Colonic mucosa (tissue), 4 donors: ENCODE measurements at regions not wholly inside any gene's neighbourhood (a gene's known extent, or its start where the extent isn't known, plus 50 kb on each side); places are given as distances from the start of the nearest gene placed in this dataset.

ENCODE experiments used
- DNase-seq: peaks from one replicate; pipeline ENCODE4 v3.0.0-alpha.2; 2020
- H3K27ac ChIP-seq: fragments of 200-600 bp; one replicate; pipeline ENCODE4 v1.8.0; 2021
- H3K27me3 ChIP-seq: fragments of 200-600 bp; one replicate; pipeline ENCODE4 v1.8.0; 2021
- H3K36me3 ChIP-seq: fragments of 200-600 bp; one replicate; pipeline ENCODE4 v1.8.0; 2021
- H3K4me1 ChIP-seq: fragments of 200-600 bp; one replicate; pipeline ENCODE4 v1.8.0; 2021; ENCODE audit warnings: mild to moderate bottlenecking
- H3K4me3 ChIP-seq: fragments of 200-600 bp; one replicate; pipeline ENCODE4 v1.8.0; 2021
- H3K9ac ChIP-seq, 2 donors: one replicate each; pipeline ENCODE4 v1.7.0; 2013; ENCODE audit warnings: control low read depth in 2 of 2, low read depth in 2 of 2, low read length in 2 of 2
- H3K9me3 ChIP-seq: fragments of 200-600 bp; one replicate; pipeline ENCODE4 v1.8.0; 2021
- intact Hi-C: fragments of 100-400 bp; cut with DNase I; formaldehyde crosslinking; loops from one replicate; pipeline ENCODE4 v1.14.1; 2022
- TF ChIP-seq, protein P1 (sequence below): fragments of 200-600 bp; IDR thresholded peaks from one replicate; pipeline ENCODE4 v1.8.0; 2022; ENCODE audit warnings: antibody characterized with exemption, mild to moderate bottlenecking
- donor health status: healthy.
- donor health status: DM: no; HTN: no; CAD: no.
- donor health status: DM: no; HTN: no; CAD: no.

DNA sequence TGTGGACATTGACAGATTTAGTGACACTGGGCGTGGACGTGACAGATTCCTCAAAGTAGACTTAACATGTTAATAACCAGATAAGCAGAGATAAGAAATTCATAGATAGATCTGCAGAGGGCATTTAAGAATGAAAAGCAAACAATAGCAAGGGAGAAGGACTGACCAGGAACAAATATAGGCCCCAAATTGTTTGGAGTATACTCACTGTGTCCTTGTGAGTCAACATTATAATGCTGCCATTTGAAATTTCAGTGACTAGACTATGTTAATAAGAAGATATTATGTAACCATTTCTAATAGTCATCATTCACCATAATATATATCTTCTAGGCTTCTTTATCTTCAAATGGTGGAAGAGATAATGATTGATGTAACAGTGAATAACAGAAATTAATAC is 78.1 kb upstream of the SLC38A11 start:
- H3K9ac ChIP-seq, result no peak overlapping the region
- H3K9me3 ChIP-seq, result no peaks in the 10 kb centered on the region
- TF ChIP-seq, protein P1, sequence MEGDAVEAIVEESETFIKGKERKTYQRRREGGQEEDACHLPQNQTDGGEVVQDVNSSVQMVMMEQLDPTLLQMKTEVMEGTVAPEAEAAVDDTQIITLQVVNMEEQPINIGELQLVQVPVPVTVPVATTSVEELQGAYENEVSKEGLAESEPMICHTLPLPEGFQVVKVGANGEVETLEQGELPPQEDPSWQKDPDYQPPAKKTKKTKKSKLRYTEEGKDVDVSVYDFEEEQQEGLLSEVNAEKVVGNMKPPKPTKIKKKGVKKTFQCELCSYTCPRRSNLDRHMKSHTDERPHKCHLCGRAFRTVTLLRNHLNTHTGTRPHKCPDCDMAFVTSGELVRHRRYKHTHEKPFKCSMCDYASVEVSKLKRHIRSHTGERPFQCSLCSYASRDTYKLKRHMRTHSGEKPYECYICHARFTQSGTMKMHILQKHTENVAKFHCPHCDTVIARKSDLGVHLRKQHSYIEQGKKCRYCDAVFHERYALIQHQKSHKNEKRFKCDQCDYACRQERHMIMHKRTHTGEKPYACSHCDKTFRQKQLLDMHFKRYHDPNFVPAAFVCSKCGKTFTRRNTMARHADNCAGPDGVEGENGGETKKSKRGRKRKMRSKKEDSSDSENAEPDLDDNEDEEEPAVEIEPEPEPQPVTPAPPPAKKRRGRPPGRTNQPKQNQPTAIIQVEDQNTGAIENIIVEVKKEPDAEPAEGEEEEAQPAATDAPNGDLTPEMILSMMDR, result no peak
- no peak overlapping the region for H3K27ac ChIP-seq
- no peak overlapping the region for H3K4me3 ChIP-seq
- intact Hi-C loops, result no loop called here
- H3K27me3 ChIP-seq, result no peaks in the 10 kb centered on the region
- DNase-seq, result no peak
- no peaks in the 10 kb centered on the region for H3K4me1 ChIP-seq
- no peaks in the 10 kb centered on the region for H3K36me3 ChIP-seq

DNA sequence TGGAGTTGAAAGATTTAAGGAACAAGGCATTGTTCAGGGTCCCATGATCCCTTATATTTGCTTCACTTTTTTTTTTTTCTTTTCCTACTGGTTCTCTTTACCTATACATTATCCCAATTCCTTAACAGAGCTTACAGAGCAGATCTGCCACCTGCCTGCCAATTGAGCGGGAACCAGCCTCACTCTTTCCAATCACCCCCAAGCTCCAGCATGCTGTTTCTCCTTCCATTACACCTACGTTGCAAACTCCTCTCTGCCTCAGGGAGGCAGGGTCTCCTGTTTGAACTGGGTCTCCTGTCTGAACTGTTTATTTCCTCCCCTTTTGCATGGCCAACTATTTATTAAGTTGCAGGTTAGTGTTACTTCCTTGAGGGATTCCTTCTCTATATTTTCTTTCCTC is 77.2 kb upstream of the SLC38A11 start:
- DNase-seq, result no peak
- H3K27me3 ChIP-seq, result no peaks in the 10 kb centered on the region
- TF ChIP-seq, protein P1, result no peak
- H3K4me1 ChIP-seq, result no peaks in the 10 kb centered on the region
- H3K27ac ChIP-seq, result no peak overlapping the region
- no peaks in the 10 kb centered on the region for H3K9me3 ChIP-seq
- H3K4me3 ChIP-seq, result no peak overlapping the region
- H3K9ac ChIP-seq, result no peak overlapping the region
- H3K36me3 ChIP-seq, result no peaks in the 10 kb centered on the region
- intact Hi-C loops, result no loop called here

DNA sequence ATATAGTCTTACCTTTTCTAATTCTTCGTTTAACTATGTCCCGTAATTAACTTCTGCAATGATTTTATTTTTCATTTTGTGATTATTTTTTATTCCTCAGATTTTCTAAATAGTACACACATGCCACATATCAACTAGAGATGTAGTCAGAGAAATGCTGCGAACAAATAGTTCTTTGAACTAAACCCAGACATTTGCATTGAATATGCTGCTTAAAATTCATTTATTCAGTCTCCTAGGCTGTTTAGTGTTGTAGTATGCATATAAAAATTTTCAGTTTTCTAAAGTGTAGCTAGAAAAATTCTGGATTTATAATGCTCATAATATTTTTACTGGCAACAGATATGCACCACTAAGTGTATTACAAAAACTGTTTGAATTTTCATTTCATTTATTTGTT is 68.9 kb upstream of the SLC38A11 start:
- H3K27ac ChIP-seq, result no peak overlapping the region
- TF ChIP-seq, protein P1, result no peak
- H3K27me3 ChIP-seq, result no peaks in the 10 kb centered on the region
- no peak for DNase-seq
- no peak overlapping the region for H3K9ac ChIP-seq
- no peaks in the 10 kb centered on the region for H3K4me1 ChIP-seq
- no peaks in the 10 kb centered on the region for H3K9me3 ChIP-seq
- H3K4me3 ChIP-seq, result no peak overlapping the region
- intact Hi-C loops, result no loop called here
- no peaks in the 10 kb centered on the region for H3K36me3 ChIP-seq

DNA sequence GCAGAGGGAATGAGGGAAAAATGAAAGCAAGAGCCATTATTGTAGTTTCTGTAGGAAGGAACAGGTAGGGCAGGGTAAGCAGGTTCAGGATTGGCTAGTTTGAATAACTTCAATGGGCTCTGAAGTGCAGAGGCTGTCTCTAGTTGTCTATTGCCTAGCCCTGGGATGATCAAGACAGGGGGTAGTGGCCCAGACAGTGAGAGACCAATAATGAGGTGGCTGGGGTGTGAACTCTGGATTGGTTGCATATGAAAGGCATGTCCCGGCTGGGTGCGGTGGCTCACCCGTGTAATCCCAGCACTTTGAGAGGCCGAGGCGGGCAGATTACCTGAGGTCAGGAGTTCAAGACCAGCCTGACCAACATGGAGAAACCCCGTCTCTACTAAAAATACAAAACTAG is 67.5 kb upstream of the SLC38A11 start:
- no peaks in the 10 kb centered on the region for H3K27me3 ChIP-seq
- H3K4me3 ChIP-seq, result no peak overlapping the region
- no peak overlapping the region for H3K9ac ChIP-seq
- intact Hi-C loops, result no loop called here
- TF ChIP-seq, protein P1, result no peak
- H3K4me1 ChIP-seq, result no peaks in the 10 kb centered on the region
- H3K9me3 ChIP-seq, result no peaks in the 10 kb centered on the region
- H3K36me3 ChIP-seq, result no peaks in the 10 kb centered on the region
- no peak overlapping the region for H3K27ac ChIP-seq
- DNase-seq, result no peak

DNA sequence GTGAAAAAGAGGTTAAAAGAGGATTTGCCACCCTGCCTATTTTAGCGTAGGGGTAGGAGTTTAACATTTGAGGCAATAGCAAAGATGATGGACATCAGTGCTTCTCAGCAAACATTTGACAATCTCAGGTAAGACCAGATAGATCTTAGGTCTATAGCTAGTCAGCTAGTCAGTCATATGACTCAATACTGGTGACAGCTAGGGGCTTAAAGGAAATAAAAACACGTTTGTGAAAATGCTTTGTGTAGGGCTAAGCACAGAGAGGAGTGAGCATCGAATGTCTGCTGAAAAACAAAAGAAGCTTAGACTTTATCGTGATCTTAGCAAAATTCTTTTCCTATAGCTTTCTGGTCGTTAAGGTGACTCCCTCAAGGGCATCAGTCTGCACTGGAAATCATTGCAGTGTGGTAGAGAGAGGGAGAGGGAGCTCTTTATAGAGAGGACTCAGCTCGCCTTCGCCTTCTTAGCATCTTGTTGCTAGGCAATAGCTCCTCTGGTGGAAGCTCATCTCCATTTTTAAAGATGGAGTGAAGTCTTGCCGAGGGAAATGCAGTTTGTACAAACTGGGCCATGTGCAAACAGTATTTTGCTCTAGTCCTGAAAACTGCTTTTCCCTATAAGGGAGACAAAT is 62.8 kb upstream of the SLC38A11 start:
- DNase-seq, result no peak
- intact Hi-C loops, result loop anchor here (10.0 kb wide), 1 partner anchor 187 kb away; the partner anchor contains the start of gene SCN3A
- Histone ChIP-seq H3K4me3 (no peak overlapping the region), H3K36me3 (no peaks in the 10 kb centered on the region), H3K4me1 (no peaks in the 10 kb centered on the region), H3K27me3 (no peaks in the 10 kb centered on the region), H3K9ac (no peak overlapping the region), H3K27ac (no peak overlapping the region), H3K9me3 (no peaks in the 10 kb centered on the region)
- TF ChIP-seq, protein P1, result no peak
